Activated CD4-positive, alpha-beta T cell treated with anti-CD3 and anti-CD28 coated beads for 36 hours (primary cell): ENCODE measurements at regions not wholly inside any gene's neighbourhood (a gene's known extent, or its start where the extent isn't known, plus 50 kb on each side); places are given as distances from the start of the nearest gene placed in this dataset.

Experiments
- ATAC-seq: fragments of 200-7000 bp; cut with Tn5 transposase; one replicate; pipeline ENCODE4 v1.10.0; 2021; ENCODE audit warnings: mild to moderate bottlenecking, moderate library complexity
- CTCF ChIA-PET: fragments of 350-600 bp; sonication (Branson Sonifier 250); formaldehyde crosslinking; loops from one replicate; lab custom pipeline; 2021; ENCODE audit warnings: antibody characterized with exemption; lab: Charles Lee
- POLR2A ChIA-PET: fragments of 350-600 bp; sonication (Branson Sonifier 250); formaldehyde crosslinking; loops from one replicate; lab custom pipeline; 2021; ENCODE audit warnings: antibody characterized with exemption, inconsistent platforms; lab: Charles Lee
- DNase-seq: peaks from one replicate; pipeline ENCODE4 v3.0.0-alpha.2; 2020
- H3K27ac Mint-ChIP-seq: one replicate; pipeline ENCODE4 v1.8.0; 2021; ENCODE audit warnings: mixed read lengths
- H3K27me3 Mint-ChIP-seq: one replicate; pipeline ENCODE4 v1.8.0; 2021; ENCODE audit warnings: mixed read lengths
- H3K36me3 Mint-ChIP-seq: one replicate; pipeline ENCODE4 v1.8.0; 2021; ENCODE audit warnings: low read depth, mixed read lengths
- H3K4me1 Mint-ChIP-seq: one replicate; pipeline ENCODE4 v1.8.0; 2021; ENCODE audit warnings: mixed read lengths
- H3K4me3 Mint-ChIP-seq: one replicate; pipeline ENCODE4 v1.8.0; 2021; ENCODE audit warnings: mild to moderate bottlenecking, moderate library complexity, mixed read lengths
- H3K9me3 Mint-ChIP-seq: one replicate; pipeline ENCODE4 v1.8.0; 2021; ENCODE audit warnings: low read depth, mixed read lengths
- intact Hi-C, 2 experiments: fragments of 100-400 bp; cut with DNase I in 1 of 2; cut with micrococcal nuclease in 1 of 2; formaldehyde crosslinking; loops; one replicate each; pipeline versions ENCODE4 v1.14.2 to v1.15.1; 2022 to 2024; cut with DNase I, micrococcal nuclease

GRCh38 chr1:65688215-65688566 is 104.5 kb upstream of the PDE4B start:
- POLR2A ChIA-PET, result no interaction called here
- Mint-ChIP-seq H3K9me3 (no peaks in the 10 kb centered on the region), H3K27ac (no peak overlapping the region), H3K4me3 (no peak overlapping the region), H3K4me1 (peaks cover 2% of the 10 kb centered on the region), H3K27me3 (peaks cover 10% of the 10 kb centered on the region), H3K36me3 (no peaks in the 10 kb centered on the region)
- no peak for ATAC-seq
- DNase-seq, result no peak
- CTCF ChIA-PET, result interaction anchor here (0.6 to 4.5 kb wide), 26 partner anchors 9 to 629 kb away, joined by 3 to 41 read pairs (median 5); no protein-coding TSS in a partner anchor
- intact Hi-C loops, result loop anchor here (5.0 kb wide), 5 partner anchors 256 to 1001 kb away; no protein-coding TSS in a partner anchor

- CTCF ChIA-PET, result interaction anchor here (0.6 to 1.6 kb wide), 3 partner anchors 23 to 453 kb away, joined by 3 to 9 read pairs (median 7); no protein-coding TSS in a partner anchor
These were observed 103.8 kb upstream of the PDE4B start for GRCh38 chr1:65688848-65689247.

GRCh38 chr1:65691152-65691900 is 101.4 kb upstream of the PDE4B start:
- no peak overlapping the region for H3K4me3 Mint-ChIP-seq
- DNase-seq, result no peak
- no peaks in the 10 kb centered on the region for H3K9me3 Mint-ChIP-seq
- peaks cover 2% of the 10 kb centered on the region for H3K4me1 Mint-ChIP-seq
- H3K27ac Mint-ChIP-seq, result no peak overlapping the region
- POLR2A ChIA-PET, result no interaction called here
- H3K36me3 Mint-ChIP-seq, result no peaks in the 10 kb centered on the region
- peaks cover 6% of the 10 kb centered on the region for H3K27me3 Mint-ChIP-seq
- intact Hi-C loops, result loop anchor here in 1 of 2 experiments (5.0 kb wide), 1 partner anchor 756 kb away; no protein-coding TSS in a partner anchor
- ATAC-seq, result no peak
- CTCF ChIA-PET, result interaction anchor here (0.9 to 1.2 kb wide), 3 partner anchors 455 to 480 kb away, joined by 3 to 4 read pairs (median 3); no protein-coding TSS in a partner anchor

More at GRCh38 chr1:65688848-65689247, 103.8 kb upstream of the PDE4B start:
- no peak for DNase-seq
- H3K4me1 Mint-ChIP-seq, result peaks cover 2% of the 10 kb centered on the region
- intact Hi-C loops, result loop anchor here (5.0 kb wide), 5 partner anchors 257 to 1002 kb away; no protein-coding TSS in a partner anchor
- no peak for ATAC-seq
- peaks cover 10% of the 10 kb centered on the region for H3K27me3 Mint-ChIP-seq
- no peak overlapping the region for H3K27ac Mint-ChIP-seq
- no peaks in the 10 kb centered on the region for H3K36me3 Mint-ChIP-seq
- POLR2A ChIA-PET, result no interaction called here
- H3K4me3 Mint-ChIP-seq, result no peak overlapping the region
- H3K9me3 Mint-ChIP-seq, result no peaks in the 10 kb centered on the region

GRCh38 chr1:65691972-65692371 is 100.7 kb upstream of the PDE4B start:
- no peaks in the 10 kb centered on the region for H3K36me3 Mint-ChIP-seq
- no peak overlapping the region for H3K4me3 Mint-ChIP-seq
- no peak for DNase-seq
- H3K9me3 Mint-ChIP-seq, result no peaks in the 10 kb centered on the region
- intact Hi-C loops, result loop anchor here in 1 of 2 experiments (5.0 kb wide), 1 partner anchor 755 kb away; no protein-coding TSS in a partner anchor
- ChIA-PET CTCF (no interaction called here), POLR2A (no interaction called here)
- H3K27me3 Mint-ChIP-seq, result peaks cover under 1% of the 10 kb centered on the region
- no peak for ATAC-seq
- H3K4me1 Mint-ChIP-seq, result peaks cover 2% of the 10 kb centered on the region
- no peak overlapping the region for H3K27ac Mint-ChIP-seq

- DNase-seq (no peak), ATAC-seq (no peak)
- CTCF ChIA-PET, result no interaction called here
- H3K27me3 Mint-ChIP-seq, result peaks cover 5% of the 10 kb centered on the region
- no peaks in the 10 kb centered on the region for H3K9me3 Mint-ChIP-seq
- H3K4me1 Mint-ChIP-seq, result no peaks in the 10 kb centered on the region
- intact Hi-C loops, result loop anchor here in 1 of 2 experiments (5.0 kb wide), 1 partner anchor 753 kb away; no protein-coding TSS in a partner anchor
- no peak overlapping the region for H3K4me3 Mint-ChIP-seq
- POLR2A ChIA-PET, result no interaction called here
- H3K36me3 Mint-ChIP-seq, result no peaks in the 10 kb centered on the region
- H3K27ac Mint-ChIP-seq, result no peak overlapping the region
These were observed 98.6 kb upstream of the PDE4B start for GRCh38 chr1:65694126-65694525.

- no peak overlapping the region for H3K4me3 Mint-ChIP-seq
- H3K27me3 Mint-ChIP-seq, result peaks cover 5% of the 10 kb centered on the region
- H3K36me3 Mint-ChIP-seq, result no peaks in the 10 kb centered on the region
- ATAC-seq (no peak), DNase-seq (no peak)
- no peak overlapping the region for H3K27ac Mint-ChIP-seq
- no peaks in the 10 kb centered on the region for H3K9me3 Mint-ChIP-seq
- POLR2A ChIA-PET, result no interaction called here
- intact Hi-C loops, result loop anchor here in 1 of 2 experiments (5.0 kb wide), 1 partner anchor 752 kb away; no protein-coding TSS in a partner anchor
- H3K4me1 Mint-ChIP-seq, result no peaks in the 10 kb centered on the region
- CTCF ChIA-PET, result interaction anchor here (0.7 kb wide), 1 partner anchor 482 kb away, joined by 3 read pairs; no protein-coding TSS in a partner anchor
These were observed 97.8 kb upstream of the PDE4B start for GRCh38 chr1:65694933-65695332.

- Mint-ChIP-seq H3K36me3 (no peaks in the 10 kb centered on the region), H3K4me3 (no peak overlapping the region), H3K27me3 (peaks cover 11% of the 10 kb centered on the region), H3K9me3 (no peaks in the 10 kb centered on the region), H3K27ac (no peak overlapping the region), H3K4me1 (no peaks in the 10 kb centered on the region)
- intact Hi-C loops, result no loop called here
- POLR2A ChIA-PET, result no interaction called here
- no peak for DNase-seq
- no peak for ATAC-seq
- CTCF ChIA-PET, result interaction anchor here (0.7 to 1.9 kb wide), 3 partner anchors 11 to 544 kb away, joined by 3 to 5 read pairs (median 3); no protein-coding TSS in a partner anchor
These were observed 94.1 kb upstream of the PDE4B start for GRCh38 chr1:65698590-65698989.

GRCh38 chr1:65703853-65704252 is 88.8 kb upstream of the PDE4B start:
- Mint-ChIP-seq H3K27ac (no peak overlapping the region), H3K27me3 (peaks cover 8% of the 10 kb centered on the region), H3K4me3 (no peak overlapping the region), H3K4me1 (no peaks in the 10 kb centered on the region), H3K9me3 (no peaks in the 10 kb centered on the region), H3K36me3 (no peaks in the 10 kb centered on the region)
- ChIA-PET POLR2A (no interaction called here), CTCF (interaction anchor here (0.8 to 2.1 kb wide), 2 partner anchors 16 to 28 kb away, joined by 3 to 10 read pairs; no protein-coding TSS in a partner anchor)
- intact Hi-C loops, result no loop called here
- DNase-seq (no peak), ATAC-seq (no peak)

GRCh38 chr1:65704318-65704717 is 88.4 kb upstream of the PDE4B start:
- Mint-ChIP-seq H3K27ac (no peak overlapping the region), H3K4me3 (no peak overlapping the region), H3K4me1 (no peaks in the 10 kb centered on the region), H3K27me3 (peaks cover 6% of the 10 kb centered on the region), H3K36me3 (no peaks in the 10 kb centered on the region), H3K9me3 (no peaks in the 10 kb centered on the region)
- intact Hi-C loops, result no loop called here
- ATAC-seq (no peak), DNase-seq (no peak)
- POLR2A ChIA-PET, result no interaction called here
- CTCF ChIA-PET, result interaction anchor here (0.8 to 2.1 kb wide), 3 partner anchors 16 to 29 kb away, joined by 3 to 10 read pairs (median 3); no protein-coding TSS in a partner anchor

GRCh38 chr1:65717815-65718454 is 74.8 kb upstream of the PDE4B start:
- DNase-seq (peak; percentile 31), ATAC-seq (no peak)
- intact Hi-C loops, result loop anchor here (5.0 to 10.0 kb wide), 2 partner anchors 517 to 524 kb away; no protein-coding TSS in a partner anchor
- Mint-ChIP-seq H3K36me3 (no peaks in the 10 kb centered on the region), H3K27me3 (peaks cover 8% of the 10 kb centered on the region), H3K27ac (no peak overlapping the region), H3K4me3 (no peak overlapping the region), H3K4me1 (no peaks in the 10 kb centered on the region), H3K9me3 (no peaks in the 10 kb centered on the region)
- ChIA-PET POLR2A (no interaction called here), CTCF (interaction anchor here (0.5 to 1.5 kb wide), 4 partner anchors 9 to 773 kb away, joined by 3 to 5 read pairs (median 3); no protein-coding TSS in a partner anchor)

GRCh38 chr1:65719391-65719790 is 73.3 kb upstream of the PDE4B start:
- Mint-ChIP-seq H3K9me3 (no peaks in the 10 kb centered on the region), H3K27me3 (peaks cover 5% of the 10 kb centered on the region), H3K4me3 (no peak overlapping the region), H3K4me1 (no peaks in the 10 kb centered on the region), H3K27ac (no peak overlapping the region), H3K36me3 (no peaks in the 10 kb centered on the region)
- intact Hi-C loops, result loop anchor here (5.0 to 10.0 kb wide), 2 partner anchors 515 to 523 kb away; no protein-coding TSS in a partner anchor
- ATAC-seq, result no peak
- no peak for DNase-seq
- POLR2A ChIA-PET, result no interaction called here
- CTCF ChIA-PET, result no interaction called here
